Osteocyte (in vitro differentiated cells): ENCODE measurements at regions not wholly inside any gene's neighbourhood (a gene's known extent, or its start where the extent isn't known, plus 50 kb on each side); places are given as distances from the start of the nearest gene placed in this dataset.
"Not testable (repeated sequence)": the region's sequence is repeated elsewhere in the genome, so short reads cannot be mapped to it uniquely, and the experiment has no call there.

Experiments used
- DNase-seq: peaks from one replicate; pipeline ENCODE4 v3.0.0; 2021; ENCODE audit warnings: mixed read lengths; ENCODE audit not compliant: unreplicated experiment; ENCODE audit errors: extremely low spot score
- H3K27ac Mint-ChIP-seq: one replicate; pipeline ENCODE4 v1.8.0; 2021; ENCODE audit warnings: mild to moderate bottlenecking, mixed read lengths; ENCODE audit not compliant: unreplicated experiment
- H3K27me3 Mint-ChIP-seq: one replicate; pipeline ENCODE4 v1.8.0; 2021; ENCODE audit warnings: mixed read lengths; ENCODE audit not compliant: unreplicated experiment
- H3K36me3 Mint-ChIP-seq: one replicate; pipeline ENCODE4 v1.8.0; 2021; ENCODE audit warnings: mixed read lengths; ENCODE audit not compliant: unreplicated experiment
- H3K4me1 Mint-ChIP-seq: one replicate; pipeline ENCODE4 v1.8.0; 2021; ENCODE audit warnings: mixed read lengths; ENCODE audit not compliant: unreplicated experiment
- H3K4me3 Mint-ChIP-seq: one replicate; pipeline ENCODE4 v1.8.0; 2021; ENCODE audit warnings: mild to moderate bottlenecking, moderate library complexity, mixed read lengths; ENCODE audit not compliant: unreplicated experiment
- H3K9me3 Mint-ChIP-seq: one replicate; pipeline ENCODE4 v1.8.0; 2021; ENCODE audit warnings: mixed read lengths; ENCODE audit not compliant: unreplicated experiment
- TF ChIP-seq, protein P1 (sequence below): fragments of 200-600 bp; sonication (generic); IDR thresholded peaks from 2 replicates; pipeline ENCODE4 v1.5.0; 2021; ENCODE audit warnings: antibody characterized with exemption, mild to moderate bottlenecking, moderate library complexity

DNA sequence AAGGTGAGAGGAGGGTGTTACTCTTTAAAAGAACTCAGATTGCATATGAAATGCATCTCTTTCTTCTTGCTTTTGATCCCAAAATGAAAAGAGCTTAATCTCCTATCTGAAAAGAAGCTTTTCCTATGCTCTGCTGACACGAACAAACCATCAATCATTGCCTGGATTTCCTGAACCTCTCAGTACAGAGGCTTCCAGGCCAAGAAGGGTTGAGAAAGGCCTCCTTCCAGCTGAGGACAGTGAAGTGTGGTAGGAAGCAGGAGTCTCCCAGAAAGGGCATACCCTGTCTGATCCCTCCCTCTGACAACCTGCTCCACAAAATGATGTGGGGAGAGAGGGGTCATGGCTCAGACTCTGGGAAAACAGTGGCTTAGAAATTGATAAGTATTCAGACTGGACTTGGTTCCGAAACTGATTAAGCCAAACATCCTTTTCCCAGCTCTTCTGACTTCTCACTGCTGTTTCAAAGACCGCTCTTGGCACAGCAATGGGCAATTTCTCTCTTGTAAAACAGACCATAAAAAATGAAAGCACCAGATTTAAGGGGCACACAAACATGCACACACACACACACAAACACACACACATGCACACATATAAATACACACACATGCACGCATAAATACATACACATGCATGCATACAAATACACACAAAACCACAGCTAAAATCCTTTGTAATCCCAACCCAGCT lies 310.3 kb downstream of the SIPA1L2 start:
- no peak for DNase-seq
- H3K27me3 Mint-ChIP-seq: no peaks in the 10 kb centered on the region
- H3K4me3 Mint-ChIP-seq: no peak overlapping the region
- H3K27ac Mint-ChIP-seq: no peak overlapping the region
- no peaks in the 10 kb centered on the region for H3K36me3 Mint-ChIP-seq
- H3K9me3 Mint-ChIP-seq: peaks cover 6% of the 10 kb centered on the region
- TF ChIP-seq, protein P1, sequence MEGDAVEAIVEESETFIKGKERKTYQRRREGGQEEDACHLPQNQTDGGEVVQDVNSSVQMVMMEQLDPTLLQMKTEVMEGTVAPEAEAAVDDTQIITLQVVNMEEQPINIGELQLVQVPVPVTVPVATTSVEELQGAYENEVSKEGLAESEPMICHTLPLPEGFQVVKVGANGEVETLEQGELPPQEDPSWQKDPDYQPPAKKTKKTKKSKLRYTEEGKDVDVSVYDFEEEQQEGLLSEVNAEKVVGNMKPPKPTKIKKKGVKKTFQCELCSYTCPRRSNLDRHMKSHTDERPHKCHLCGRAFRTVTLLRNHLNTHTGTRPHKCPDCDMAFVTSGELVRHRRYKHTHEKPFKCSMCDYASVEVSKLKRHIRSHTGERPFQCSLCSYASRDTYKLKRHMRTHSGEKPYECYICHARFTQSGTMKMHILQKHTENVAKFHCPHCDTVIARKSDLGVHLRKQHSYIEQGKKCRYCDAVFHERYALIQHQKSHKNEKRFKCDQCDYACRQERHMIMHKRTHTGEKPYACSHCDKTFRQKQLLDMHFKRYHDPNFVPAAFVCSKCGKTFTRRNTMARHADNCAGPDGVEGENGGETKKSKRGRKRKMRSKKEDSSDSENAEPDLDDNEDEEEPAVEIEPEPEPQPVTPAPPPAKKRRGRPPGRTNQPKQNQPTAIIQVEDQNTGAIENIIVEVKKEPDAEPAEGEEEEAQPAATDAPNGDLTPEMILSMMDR: no peak
- peaks cover 2% of the 10 kb centered on the region for H3K4me1 Mint-ChIP-seq

DNA sequence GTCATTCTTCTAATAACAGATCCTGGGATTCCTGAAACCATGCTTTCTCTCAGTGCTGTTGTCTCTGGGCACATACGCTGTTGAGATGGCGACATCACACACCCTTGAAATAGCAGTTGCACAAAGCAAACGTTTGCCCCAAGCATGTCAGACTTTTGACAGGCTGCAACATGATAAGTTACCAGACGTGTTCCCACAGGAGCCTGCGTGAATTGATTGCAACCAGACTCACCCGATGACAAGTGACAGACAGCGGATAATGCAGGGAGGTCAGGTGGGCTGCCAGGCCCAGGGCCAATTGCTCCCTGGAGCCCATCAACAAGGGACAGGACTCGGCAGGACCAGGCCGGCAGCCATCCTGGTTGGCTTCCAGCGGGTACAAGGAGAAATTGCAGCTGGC lies 310.9 kb downstream of the SIPA1L2 start:
- H3K27me3 Mint-ChIP-seq: no peaks in the 10 kb centered on the region
- peaks cover 6% of the 10 kb centered on the region for H3K9me3 Mint-ChIP-seq
- H3K4me3 Mint-ChIP-seq: no peak overlapping the region
- peaks cover 2% of the 10 kb centered on the region for H3K4me1 Mint-ChIP-seq
- no peaks in the 10 kb centered on the region for H3K36me3 Mint-ChIP-seq
- TF ChIP-seq, protein P1: no peak
- DNase-seq: no peak
- H3K27ac Mint-ChIP-seq: no peak overlapping the region

DNA sequence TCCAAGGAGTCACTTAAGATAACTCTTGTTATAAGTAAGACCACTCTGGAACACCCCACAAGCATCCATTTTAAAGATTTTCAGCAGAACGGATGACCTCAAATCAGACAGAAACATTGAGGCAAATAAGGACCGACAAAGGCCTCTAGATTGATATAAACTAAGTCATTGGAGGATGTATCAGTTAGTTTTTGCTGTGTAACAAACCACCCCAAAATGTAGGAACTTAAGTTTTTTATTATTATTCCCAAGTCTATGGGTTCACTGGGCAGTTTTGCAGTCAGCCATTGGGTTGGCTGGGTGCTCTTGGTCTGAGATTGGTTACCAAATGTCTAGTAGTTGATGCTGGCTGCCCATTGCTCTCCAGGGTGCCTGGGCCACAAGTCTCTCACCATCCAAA lies 311.8 kb downstream of the SIPA1L2 start:
- H3K4me3 Mint-ChIP-seq: no peak overlapping the region
- H3K27me3 Mint-ChIP-seq: no peaks in the 10 kb centered on the region
- H3K36me3 Mint-ChIP-seq: no peaks in the 10 kb centered on the region
- H3K4me1 Mint-ChIP-seq: peaks cover 2% of the 10 kb centered on the region
- peaks cover 9% of the 10 kb centered on the region for H3K9me3 Mint-ChIP-seq
- DNase-seq: no peak
- TF ChIP-seq, protein P1: no peak
- H3K27ac Mint-ChIP-seq: no peak overlapping the region

DNA sequence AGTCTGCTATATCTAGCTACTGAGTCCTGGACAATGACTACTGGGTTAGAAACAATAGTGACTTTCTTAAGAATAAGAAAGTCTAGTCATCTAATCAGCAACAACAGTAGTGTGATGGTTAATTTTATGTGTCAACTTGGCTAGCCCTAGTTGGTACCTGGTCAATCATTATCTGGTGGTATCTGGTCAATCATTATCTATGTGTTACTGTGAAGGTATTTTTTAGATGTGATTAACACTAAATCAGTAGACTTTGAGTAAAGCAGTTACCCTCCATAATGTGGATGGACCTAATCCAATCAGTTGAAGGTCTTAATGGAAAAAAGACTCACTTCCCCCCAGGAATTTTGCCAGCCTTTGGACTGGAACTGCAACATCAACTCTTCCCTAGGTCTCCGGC lies 312.6 kb downstream of the SIPA1L2 start:
- Mint-ChIP-seq H3K27ac (no peak overlapping the region), H3K9me3 (peaks cover 14% of the 10 kb centered on the region), H3K4me3 (no peak overlapping the region), H3K36me3 (no peaks in the 10 kb centered on the region), H3K27me3 (no peaks in the 10 kb centered on the region), H3K4me1 (peaks cover 2% of the 10 kb centered on the region)
- TF ChIP-seq, protein P1: no peak
- DNase-seq: no peak

DNA sequence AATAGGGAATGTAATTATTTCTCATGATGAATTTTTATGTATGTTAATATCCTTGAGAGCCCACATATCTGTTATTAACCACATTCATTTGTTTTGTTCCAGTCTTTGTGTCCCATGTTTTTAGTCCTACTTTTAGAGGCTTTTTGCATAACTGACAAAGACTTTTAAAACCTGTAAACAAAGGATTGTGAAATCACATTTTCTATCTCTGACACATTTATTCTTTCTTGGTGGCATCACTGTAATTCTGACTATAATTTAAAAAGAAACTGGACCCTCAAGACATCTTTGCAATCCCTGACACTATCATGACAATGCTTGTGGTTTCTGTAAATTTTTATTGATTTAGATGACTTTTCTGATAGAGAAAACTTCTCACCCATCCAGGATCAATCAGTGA lies 313.1 kb downstream of the SIPA1L2 start:
- TF ChIP-seq, protein P1: no peak
- H3K27ac Mint-ChIP-seq: no peak overlapping the region
- no peaks in the 10 kb centered on the region for H3K27me3 Mint-ChIP-seq
- peaks cover 2% of the 10 kb centered on the region for H3K4me1 Mint-ChIP-seq
- no peaks in the 10 kb centered on the region for H3K36me3 Mint-ChIP-seq
- DNase-seq: no peak
- H3K4me3 Mint-ChIP-seq: no peak overlapping the region
- peaks cover 14% of the 10 kb centered on the region for H3K9me3 Mint-ChIP-seq

DNA sequence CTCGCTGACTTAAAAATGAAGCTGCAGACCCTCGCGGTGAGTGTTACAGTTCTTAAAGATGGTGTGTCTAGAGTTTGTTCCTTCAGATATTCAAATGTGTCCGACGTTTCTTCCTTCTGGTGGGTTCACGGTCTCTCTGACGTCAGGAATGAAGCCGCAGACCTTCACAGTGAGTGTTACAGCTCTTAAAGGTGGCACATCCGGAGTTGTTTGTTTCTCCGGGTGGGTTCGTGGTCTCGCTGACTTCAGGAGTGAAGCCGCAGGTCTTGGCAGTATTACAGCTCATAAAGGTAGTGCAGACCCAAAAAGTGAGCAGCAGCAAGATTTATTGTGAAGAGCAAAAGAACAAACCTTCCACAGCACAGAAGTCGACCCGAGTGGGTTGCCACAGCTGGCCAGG lies 316.1 kb downstream of the SIPA1L2 start:
- peaks cover 14% of the 10 kb centered on the region for H3K9me3 Mint-ChIP-seq
- H3K4me1 Mint-ChIP-seq, H3K4me3 Mint-ChIP-seq, H3K27me3 Mint-ChIP-seq, H3K27ac Mint-ChIP-seq, DNase-seq, H3K36me3 Mint-ChIP-seq: not testable (repeated sequence)
